ENCODE measurements at regions not wholly inside any gene's neighbourhood (a gene's known extent, or its start where the extent isn't known, plus 50 kb on each side); places are given as distances from the start of the nearest gene placed in this dataset.

- no peak for DNase-seq (ENCODE audit: low read depth, low spot score)
Observed at GRCh38 chr4:11497212-11497806, 68.6 kb upstream of the HS3ST1 start.

DNA sequence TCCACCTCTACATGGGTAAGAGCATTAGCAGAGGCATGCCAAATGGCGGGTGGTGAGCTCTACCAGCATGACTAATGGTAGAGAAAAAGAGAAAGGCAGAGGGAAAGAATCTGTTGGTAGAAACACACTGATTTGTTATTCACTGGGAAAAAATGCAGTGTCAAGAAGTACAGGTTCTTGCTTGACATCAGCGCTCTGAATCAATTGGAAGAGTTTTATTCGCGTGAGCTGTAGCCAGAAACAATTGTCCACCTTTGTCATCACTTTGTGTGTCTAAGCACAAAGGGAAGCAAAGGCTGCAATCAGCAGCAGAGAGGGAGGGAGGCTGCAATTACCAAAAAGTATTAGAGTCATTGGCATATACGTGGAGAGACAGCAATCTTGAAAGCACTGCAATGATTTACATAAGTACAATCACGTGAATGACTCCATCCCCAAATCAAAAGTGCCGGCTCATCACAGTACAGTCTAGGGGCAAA lies 67.7 kb upstream of the HS3ST1 start:
- DNase-seq (ENCODE audit: low read depth, low spot score) = no peak

GRCh38 chr4:11495818-11496217 lies 67.1 kb upstream of the HS3ST1 start:
- no peak for DNase-seq (ENCODE audit: low read depth, low spot score)

DNA sequence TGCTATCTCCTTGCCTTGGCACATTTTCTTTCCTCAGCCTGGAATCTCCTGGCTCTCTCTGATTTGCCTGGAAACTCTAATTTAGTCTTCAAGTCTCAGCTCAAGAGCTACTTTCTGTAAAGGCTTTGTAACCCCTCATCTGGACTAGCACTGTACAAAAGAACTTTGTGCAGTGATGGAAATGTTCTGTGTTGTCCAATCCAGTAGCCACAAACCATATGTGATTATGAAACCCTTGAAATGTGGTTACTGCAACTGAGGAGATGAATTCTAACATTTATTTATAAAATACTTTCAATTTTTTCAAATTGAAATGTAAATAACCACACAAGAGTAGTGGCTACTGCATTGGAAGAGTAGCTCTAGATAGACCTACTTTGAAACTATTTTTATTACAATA lies 66.6 kb upstream of the HS3ST1 start:
- no peak for DNase-seq (ENCODE audit: low read depth, low spot score)

GRCh38 chr4:11494232-11494631 lies 65.5 kb upstream of the HS3ST1 start:
- no peak for DNase-seq (ENCODE audit: low read depth, low spot score)

- DNase-seq (ENCODE audit: low read depth, low spot score) = no peak
Observed at GRCh38 chr4:11489453-11490083, 60.9 kb upstream of the HS3ST1 start.

DNA sequence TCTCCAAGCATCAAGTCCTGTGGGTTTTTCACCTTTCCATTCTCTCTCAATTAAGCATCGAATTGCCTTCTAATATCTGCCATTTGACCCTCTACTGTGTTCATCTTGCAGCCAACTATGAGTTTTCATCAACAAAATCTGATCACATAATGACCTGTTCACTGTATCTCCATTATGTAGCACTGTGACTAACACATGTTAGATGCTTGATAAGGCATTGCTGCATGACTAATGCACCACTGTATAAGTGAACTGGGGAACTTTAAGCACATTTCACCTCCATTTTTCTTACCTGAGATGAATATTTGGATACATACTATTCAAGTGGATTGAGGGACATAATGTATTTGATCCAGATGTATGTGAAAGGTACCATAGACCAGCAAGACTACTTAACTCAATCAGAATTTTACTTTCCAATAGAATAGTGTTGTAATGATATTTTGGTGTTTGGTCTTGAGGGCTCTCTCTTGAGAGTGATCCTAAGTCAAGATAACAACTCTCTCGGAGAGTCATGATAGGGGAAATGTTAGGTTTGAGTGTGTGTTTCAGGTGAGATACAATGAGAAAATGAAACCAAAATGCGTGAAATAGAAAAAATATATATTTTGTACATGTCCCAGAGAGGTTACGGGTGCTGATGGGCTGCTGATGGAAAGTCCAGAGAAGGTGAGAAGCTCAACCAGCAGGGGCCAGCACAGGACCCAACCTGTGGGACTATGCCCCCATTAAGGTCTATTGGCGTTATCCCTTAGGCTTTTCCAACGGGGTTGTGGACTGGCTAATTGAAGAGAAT lies 60.2 kb upstream of the HS3ST1 start:
- no peak for DNase-seq (ENCODE audit: low read depth, low spot score)

DNA sequence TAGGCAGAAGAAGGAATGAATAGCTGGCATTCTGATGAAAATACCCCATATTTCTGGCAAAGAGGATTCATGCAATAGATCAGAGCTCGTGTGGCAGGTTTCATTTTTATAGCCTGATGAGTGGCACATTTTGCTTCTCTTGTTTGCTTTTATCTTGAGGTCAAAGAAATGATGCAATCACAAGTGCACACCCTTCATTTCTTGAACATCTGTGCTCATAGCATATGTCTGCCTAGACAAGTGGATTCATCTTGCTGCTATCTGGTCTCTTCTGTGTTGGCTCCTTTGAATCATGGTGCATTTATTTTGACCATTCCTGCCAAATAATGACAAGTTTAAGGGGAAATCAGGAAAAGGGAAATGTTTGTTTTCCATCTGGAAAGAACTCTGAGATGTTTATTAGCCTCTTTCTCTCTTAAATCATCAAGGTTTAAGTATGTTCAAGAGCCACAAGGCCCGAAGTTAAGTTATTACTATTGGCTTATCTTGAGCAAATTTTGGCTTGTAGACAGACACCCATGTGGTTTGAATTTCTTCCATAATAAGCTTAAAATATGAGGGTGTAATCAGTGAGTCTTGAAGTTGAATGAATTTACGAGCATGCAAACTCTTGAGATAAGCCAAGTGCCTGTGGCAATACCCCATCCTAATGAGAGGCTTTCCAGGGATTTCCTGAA lies 59.3 kb upstream of the HS3ST1 start:
- DNase-seq (ENCODE audit: low read depth, low spot score) = no peak

DNA sequence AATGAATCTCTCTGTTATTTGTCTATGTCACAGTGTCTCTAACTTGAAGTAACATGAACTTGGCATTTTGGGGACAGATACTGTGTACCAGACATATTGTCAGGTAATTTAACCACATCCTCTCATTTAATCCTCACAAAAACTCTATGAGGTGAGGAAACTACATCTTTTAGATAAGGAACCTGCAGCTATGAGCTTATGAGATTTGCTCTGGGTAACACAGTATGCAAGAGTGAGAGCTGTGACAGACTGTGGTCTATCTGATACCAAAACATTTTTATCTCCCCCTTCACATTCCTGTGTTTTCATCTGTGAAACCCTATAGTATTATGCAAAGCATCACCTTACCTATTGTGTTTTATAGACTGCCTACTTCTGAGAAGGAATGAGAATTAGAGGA lies 58.4 kb upstream of the HS3ST1 start:
- DNase-seq (ENCODE audit: low read depth, low spot score) = no peak

DNA sequence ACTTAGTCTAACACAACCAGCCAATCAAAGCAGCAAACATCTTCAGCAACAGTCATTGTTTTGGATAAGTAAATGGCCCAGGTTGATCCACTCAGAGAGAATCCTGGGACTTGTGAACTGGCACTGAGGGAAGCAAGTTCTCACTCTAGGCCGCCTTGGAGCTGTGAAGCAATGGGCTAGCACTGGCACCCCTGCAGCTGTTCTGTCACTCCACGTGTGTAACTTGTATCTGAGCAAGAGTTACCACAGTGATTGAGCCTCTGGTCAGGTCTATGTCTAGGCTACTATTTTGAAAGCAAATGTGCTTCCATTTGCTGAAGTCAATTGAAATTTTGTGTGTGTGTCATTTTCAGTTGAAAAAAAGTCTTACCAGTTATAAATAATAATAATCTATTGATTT lies 57.2 kb upstream of the HS3ST1 start:
- no peak for DNase-seq (ENCODE audit: low read depth, low spot score)

GRCh38 chr4:11484531-11484930 lies 55.8 kb upstream of the HS3ST1 start:
- no peak for DNase-seq (ENCODE audit: low read depth, low spot score)

DNA sequence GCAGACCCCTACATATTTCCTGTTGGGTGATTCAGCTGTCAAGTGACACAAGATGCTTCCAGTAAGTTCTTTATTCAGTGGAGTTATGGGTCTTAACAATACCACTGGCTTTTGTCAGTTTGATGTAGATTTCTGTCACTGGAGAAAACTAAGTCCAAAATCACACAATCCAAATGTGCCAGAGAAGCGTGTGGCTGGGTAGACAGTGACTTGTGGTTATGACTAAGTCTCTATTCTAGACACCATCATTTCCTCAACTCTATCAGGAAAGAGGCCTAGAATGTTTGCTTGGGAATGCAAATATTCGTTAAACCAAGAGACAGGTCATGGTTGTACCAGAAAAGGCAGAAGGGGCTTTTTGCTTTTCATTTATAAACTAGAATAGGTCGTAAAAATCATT lies 54.4 kb upstream of the HS3ST1 start:
- DNase-seq (ENCODE audit: low read depth, low spot score) = no peak

GRCh38 chr4:11480683-11481082 lies 52.0 kb upstream of the HS3ST1 start:
- DNase-seq (ENCODE audit: low read depth, low spot score) = no peak

Measured in brain pericyte (primary cell).